RWPE1 (cell line): ENCODE measurements at regions not wholly inside any gene's neighbourhood (a gene's known extent, or its start where the extent isn't known, plus 50 kb on each side); places are given as distances from the start of the nearest gene placed in this dataset.
A peak's percentile ranks its signal among the peaks of the same experiment; 100 is the strongest.

Experiments
- CTCF ChIA-PET: fragments of 350-600 bp; sonication (Branson Sonifier 250); formaldehyde crosslinking; extraction: SDS; loops from one replicate; lab custom pipeline; 2021; lab: Yijun Ruan, JAX
- POLR2A ChIA-PET: fragments of 400-600 bp; formaldehyde crosslinking; extraction: SDS; loops from one replicate; lab custom pipeline; 2020; ENCODE audit warnings: antibody characterized with exemption; ENCODE audit not compliant: low non-redundant PET; lab: Yijun Ruan, JAX
- DNase-seq: peaks from one replicate; pipeline ENCODE4 v3.0.0; 2012; ENCODE audit warnings: low spot score
- H3K27ac ChIP-seq: fragments of 450-650 bp; 2 replicates; pipeline ENCODE4 v1.5.1; 2017
- CTCF ChIP-seq: fragments of 450-650 bp; conservative IDR thresholded peaks from 2 replicates; pipeline ENCODE4 v1.5.1; 2017; ENCODE audit warnings: low read depth, mild to moderate bottlenecking

DNA sequence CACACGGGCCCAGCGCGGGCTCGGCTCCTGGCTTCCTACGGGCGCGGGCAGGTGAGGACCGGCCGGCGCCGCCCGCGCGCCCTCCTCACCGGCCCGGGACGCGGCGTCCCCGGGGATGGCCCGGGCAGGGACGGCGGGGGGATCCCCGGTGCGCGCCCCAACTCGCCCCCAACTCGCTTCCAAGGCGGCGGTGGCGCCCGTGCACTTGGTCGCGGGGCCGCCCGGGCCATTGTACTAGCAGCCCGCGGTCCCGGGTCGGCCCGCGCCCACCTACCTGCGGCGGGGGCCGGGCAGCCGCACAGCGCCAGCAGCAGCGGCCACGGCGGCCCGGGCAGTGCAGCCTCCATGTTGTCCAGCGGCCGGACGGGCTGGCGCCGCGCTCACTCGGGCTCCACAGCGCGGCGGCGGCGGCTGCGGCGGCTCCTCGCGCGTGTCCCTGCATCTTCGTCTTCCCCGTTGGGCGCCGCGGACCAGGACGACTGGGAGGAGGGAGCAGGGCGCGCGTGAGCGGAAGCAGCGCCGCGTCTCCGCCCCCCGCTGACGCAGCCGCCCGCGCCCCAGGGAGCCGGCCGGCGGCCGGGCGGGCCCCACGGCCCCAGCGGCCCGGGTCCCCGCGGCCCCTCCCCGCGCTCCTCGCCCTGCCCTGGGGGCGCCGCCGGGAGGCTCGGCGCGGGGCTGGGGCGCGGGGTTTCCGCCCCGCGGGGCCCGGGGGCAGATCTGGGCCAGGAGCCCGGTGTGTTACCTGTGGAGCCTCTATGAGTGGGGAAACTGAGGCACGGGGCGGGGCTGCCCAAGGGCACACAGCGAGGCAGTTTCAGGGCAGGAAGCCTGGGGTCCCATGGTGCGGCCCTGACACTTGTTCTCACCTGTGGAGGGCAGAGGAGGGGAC lies 159.3 kb upstream of the GRK3 start:
- ChIA-PET CTCF (no interaction called here), POLR2A (no interaction called here)
- DNase-seq, result peak; percentile 49
- H3K27ac ChIP-seq, result peak overlapping the region; percentile 91
- TF ChIP-seq CTCF, result no peak

DNA sequence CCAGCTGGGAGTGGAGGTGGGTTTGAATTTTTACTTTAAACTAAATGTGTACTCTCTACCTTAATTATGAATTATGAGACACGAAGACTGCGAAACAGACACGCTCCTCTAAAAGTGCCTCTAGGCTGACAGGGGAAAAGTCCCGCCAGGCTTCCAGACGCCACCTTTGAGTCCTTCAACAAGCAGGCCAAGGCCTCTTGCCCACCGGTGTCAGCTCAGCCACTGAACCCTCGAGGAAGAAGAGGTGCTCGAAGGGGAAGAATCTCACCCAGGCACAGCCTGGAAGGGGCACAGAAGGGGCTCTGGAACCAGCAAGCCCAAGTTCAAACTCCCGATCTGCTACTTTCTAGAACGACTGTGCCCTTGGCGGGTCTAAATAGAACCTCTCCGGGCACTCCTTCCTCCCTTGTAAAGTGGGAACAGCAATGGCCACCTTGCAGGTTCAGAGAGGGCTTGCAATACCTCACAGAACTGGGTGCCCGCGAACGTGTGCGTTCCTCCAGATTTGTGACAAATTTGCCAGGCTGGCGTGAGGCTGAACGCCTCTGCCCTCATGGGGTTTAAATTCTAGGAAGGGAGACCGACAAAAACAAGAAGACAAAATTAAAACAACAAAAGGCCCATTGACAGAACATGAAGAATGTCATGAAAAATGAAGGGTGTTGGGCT lies 158.5 kb upstream of the GRK3 start:
- DNase-seq, result no peak
- ChIA-PET CTCF (no interaction called here), POLR2A (no interaction called here)
- TF ChIP-seq CTCF, result no peak
- H3K27ac ChIP-seq, result peak overlapping the region; percentile 91

DNA sequence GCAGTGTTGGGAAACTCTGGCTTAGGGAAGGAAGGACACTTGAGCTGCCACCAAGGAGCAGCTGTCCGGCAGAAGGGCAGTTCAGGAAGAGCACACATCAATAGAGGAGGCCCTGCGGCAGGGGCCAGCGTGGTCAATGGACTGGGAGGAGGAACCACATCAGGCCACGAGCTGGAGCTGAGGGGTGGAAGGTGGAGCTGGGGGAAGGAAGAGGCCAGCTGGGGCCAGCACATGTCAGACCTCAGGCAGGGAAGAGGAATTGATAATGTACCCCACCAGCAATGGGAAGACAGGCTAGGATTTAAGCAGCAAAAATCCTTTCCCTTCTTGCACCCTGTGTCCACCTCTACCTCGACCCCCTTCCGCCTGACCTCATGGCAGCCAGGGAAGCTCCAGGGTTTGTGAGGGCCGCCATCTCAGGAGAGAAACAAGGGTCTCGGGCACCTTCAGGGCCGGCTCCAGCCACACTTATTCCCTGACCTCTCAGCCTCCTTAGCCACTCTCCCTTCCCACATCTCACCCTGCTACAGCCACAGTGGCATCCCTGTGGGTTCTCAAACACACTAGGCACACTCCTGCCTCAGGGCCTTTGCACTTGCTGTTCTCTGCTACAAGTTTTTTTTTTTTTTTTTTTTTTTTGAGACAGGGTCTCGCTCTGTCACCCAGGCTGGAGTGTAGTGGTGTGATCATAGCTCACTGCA lies 157.8 kb upstream of the GRK3 start:
- no peak for TF ChIP-seq CTCF
- CTCF ChIA-PET, result no interaction called here

DNA sequence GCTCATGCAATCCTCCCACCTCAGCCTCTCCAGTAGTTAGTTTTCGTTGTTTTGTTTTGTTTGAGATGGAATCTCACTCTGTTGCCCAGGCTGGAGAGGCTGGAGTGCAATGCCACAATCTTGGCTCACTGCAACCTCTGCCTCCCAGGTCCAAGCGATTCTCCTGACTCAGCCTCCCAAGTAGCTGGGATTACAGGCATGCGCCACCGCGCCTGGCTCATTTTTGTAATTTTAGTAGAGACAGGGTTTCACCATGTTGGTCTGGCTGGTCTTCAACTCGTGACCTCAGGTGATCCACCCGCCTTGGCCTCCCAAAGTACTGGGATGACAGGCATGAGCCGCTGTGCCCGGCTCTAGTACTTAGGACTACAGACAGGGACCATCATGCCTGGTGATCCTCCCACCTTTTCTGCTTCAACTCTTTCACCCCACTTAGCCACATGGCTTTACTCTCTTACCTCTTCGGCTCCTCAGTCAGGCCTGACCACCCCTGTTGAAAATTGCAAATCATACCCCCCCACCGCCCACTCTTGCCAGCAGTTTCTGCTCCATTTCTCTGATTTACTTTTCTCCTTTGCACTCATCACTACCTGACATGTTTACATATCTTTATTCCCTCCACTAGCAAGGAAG lies 157.1 kb upstream of the GRK3 start:
- POLR2A ChIA-PET, result no interaction called here
- no peak for TF ChIP-seq CTCF
- no peak overlapping the region for H3K27ac ChIP-seq
- DNase-seq, result no peak
- CTCF ChIA-PET, result no interaction called here

More for the DNA sequence above, 157.8 kb upstream of the GRK3 start:
- POLR2A ChIA-PET, result no interaction called here
- no peak for DNase-seq
- H3K27ac ChIP-seq, result peak overlapping the region; percentile 91

GRCh38 chr22:25407859-25408229 lies 156.6 kb upstream of the GRK3 start:
- DNase-seq, result no peak
- H3K27ac ChIP-seq, result no peak overlapping the region
- no peak for TF ChIP-seq CTCF
- ChIA-PET POLR2A (no interaction called here), CTCF (no interaction called here)

GRCh38 chr22:25409240-25409639 lies 155.2 kb upstream of the GRK3 start:
- TF ChIP-seq CTCF, result no peak
- DNase-seq, result no peak
- ChIA-PET CTCF (no interaction called here), POLR2A (no interaction called here)
- H3K27ac ChIP-seq, result no peak overlapping the region
